ENCODE measurements at regions not wholly inside any gene's neighbourhood (a gene's known extent, or its start where the extent isn't known, plus 50 kb on each side); places are given as distances from the start of the nearest gene placed in this dataset.

- no peaks in the 10 kb centered on the region for H3K27me3 ChIP-seq (ENCODE audit: control insufficient read depth in 2 of 2, insufficient read depth in 2 of 2, low read length in 2 of 2)
- H3K36me3 ChIP-seq (ENCODE audit: control insufficient read depth in 2 of 2, insufficient read depth in 2 of 2, low read length in 2 of 2), result no peaks in the 10 kb centered on the region
- H3K27ac ChIP-seq (ENCODE audit: low read depth in 2 of 2, low read length in 2 of 2), result no peak overlapping the region
- H3K4me1 ChIP-seq (ENCODE audit: control insufficient read depth in 2 of 2, insufficient read depth in 2 of 2, low read length in 2 of 2), result no peaks in the 10 kb centered on the region
- H3K4me3 ChIP-seq (ENCODE audit: low read length in 2 of 2), result no peak overlapping the region
- no peaks in the 10 kb centered on the region for H3K9me3 ChIP-seq (ENCODE audit: control insufficient read depth in 2 of 2, low read length in 2 of 2)
- no peak overlapping the region for H3K9ac ChIP-seq (ENCODE audit: low read depth in 1 of 2, low read length in 2 of 2)
These were observed 163.3 kb upstream of the SERPINE2 start for GRCh38 chr2:224202281-224202865.

DNA sequence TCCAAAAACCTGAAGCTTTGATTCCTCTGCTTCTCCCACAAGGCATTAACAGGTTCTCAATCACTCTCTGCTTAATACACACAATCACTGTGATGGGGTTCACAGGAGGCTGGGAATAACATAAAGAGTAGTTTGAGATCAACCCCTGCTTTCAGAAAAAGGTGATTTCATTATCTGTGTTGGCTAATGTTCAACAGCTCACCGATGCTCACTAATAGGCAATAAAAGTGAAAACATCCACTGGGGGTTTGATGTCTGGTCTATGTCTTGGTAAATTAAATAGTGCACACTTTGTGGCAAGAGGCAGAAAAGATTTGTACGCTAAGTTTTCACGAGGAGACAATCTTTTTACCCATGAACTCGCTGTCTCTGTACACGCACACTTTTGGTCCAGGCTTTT, 159.3 kb upstream of the SERPINE2 start:
- peaks cover 0 to 3% of the 10 kb centered on the region in 2 donors for H3K9me3 ChIP-seq (ENCODE audit: control insufficient read depth in 2 of 2, low read length in 2 of 2)
- no peak overlapping the region for H3K9ac ChIP-seq (ENCODE audit: low read depth in 1 of 2, low read length in 2 of 2)
- H3K27ac ChIP-seq (ENCODE audit: low read depth in 2 of 2, low read length in 2 of 2), result no peak overlapping the region
- no peaks in the 10 kb centered on the region for H3K36me3 ChIP-seq (ENCODE audit: control insufficient read depth in 2 of 2, insufficient read depth in 2 of 2, low read length in 2 of 2)
- no peak overlapping the region for H3K4me3 ChIP-seq (ENCODE audit: low read length in 2 of 2)
- no peaks in the 10 kb centered on the region for H3K27me3 ChIP-seq (ENCODE audit: control insufficient read depth in 2 of 2, insufficient read depth in 2 of 2, low read length in 2 of 2)
- H3K4me1 ChIP-seq (ENCODE audit: control insufficient read depth in 2 of 2, insufficient read depth in 2 of 2, low read length in 2 of 2), result no peaks in the 10 kb centered on the region

GRCh38 chr2:224196810-224197209, 157.7 kb upstream of the SERPINE2 start:
- Histone ChIP-seq H3K4me3 (ENCODE audit: low read length in 2 of 2) (no peak overlapping the region), H3K9ac (ENCODE audit: low read depth in 1 of 2, low read length in 2 of 2) (no peak overlapping the region), H3K27ac (ENCODE audit: low read depth in 2 of 2, low read length in 2 of 2) (no peak overlapping the region), H3K9me3 (ENCODE audit: control insufficient read depth in 2 of 2, low read length in 2 of 2) (peaks cover 0 to 3% of the 10 kb centered on the region in 2 donors), H3K4me1 (ENCODE audit: control insufficient read depth in 2 of 2, insufficient read depth in 2 of 2, low read length in 2 of 2) (no peaks in the 10 kb centered on the region), H3K36me3 (ENCODE audit: control insufficient read depth in 2 of 2, insufficient read depth in 2 of 2, low read length in 2 of 2) (no peaks in the 10 kb centered on the region), H3K27me3 (ENCODE audit: control insufficient read depth in 2 of 2, insufficient read depth in 2 of 2, low read length in 2 of 2) (no peaks in the 10 kb centered on the region)

- H3K36me3 ChIP-seq (ENCODE audit: control insufficient read depth in 2 of 2, insufficient read depth in 2 of 2, low read length in 2 of 2), result no peaks in the 10 kb centered on the region
- H3K9me3 ChIP-seq (ENCODE audit: control insufficient read depth in 2 of 2, low read length in 2 of 2), result peaks cover 0 to 3% of the 10 kb centered on the region in 2 donors
- no peak overlapping the region for H3K27ac ChIP-seq (ENCODE audit: low read depth in 2 of 2, low read length in 2 of 2)
- no peak overlapping the region for H3K9ac ChIP-seq (ENCODE audit: low read depth in 1 of 2, low read length in 2 of 2)
- peaks cover 0 to 2% of the 10 kb centered on the region in 2 donors for H3K4me1 ChIP-seq (ENCODE audit: control insufficient read depth in 2 of 2, insufficient read depth in 2 of 2, low read length in 2 of 2)
- H3K27me3 ChIP-seq (ENCODE audit: control insufficient read depth in 2 of 2, insufficient read depth in 2 of 2, low read length in 2 of 2), result no peaks in the 10 kb centered on the region
- no peak overlapping the region for H3K4me3 ChIP-seq (ENCODE audit: low read length in 2 of 2)
These were observed 157.0 kb upstream of the SERPINE2 start for GRCh38 chr2:224195925-224196571.

- Histone ChIP-seq H3K4me1 (ENCODE audit: control insufficient read depth in 2 of 2, insufficient read depth in 2 of 2, low read length in 2 of 2) (peaks cover 0 to 2% of the 10 kb centered on the region in 2 donors), H3K9ac (ENCODE audit: low read depth in 1 of 2, low read length in 2 of 2) (no peak overlapping the region), H3K36me3 (ENCODE audit: control insufficient read depth in 2 of 2, insufficient read depth in 2 of 2, low read length in 2 of 2) (no peaks in the 10 kb centered on the region), H3K27me3 (ENCODE audit: control insufficient read depth in 2 of 2, insufficient read depth in 2 of 2, low read length in 2 of 2) (no peaks in the 10 kb centered on the region), H3K4me3 (ENCODE audit: low read length in 2 of 2) (no peak overlapping the region), H3K27ac (ENCODE audit: low read depth in 2 of 2, low read length in 2 of 2) (no peak overlapping the region), H3K9me3 (ENCODE audit: control insufficient read depth in 2 of 2, low read length in 2 of 2) (peaks cover 0 to 3% of the 10 kb centered on the region in 2 donors)
These were observed 155.1 kb upstream of the SERPINE2 start for GRCh38 chr2:224194161-224194560.

DNA sequence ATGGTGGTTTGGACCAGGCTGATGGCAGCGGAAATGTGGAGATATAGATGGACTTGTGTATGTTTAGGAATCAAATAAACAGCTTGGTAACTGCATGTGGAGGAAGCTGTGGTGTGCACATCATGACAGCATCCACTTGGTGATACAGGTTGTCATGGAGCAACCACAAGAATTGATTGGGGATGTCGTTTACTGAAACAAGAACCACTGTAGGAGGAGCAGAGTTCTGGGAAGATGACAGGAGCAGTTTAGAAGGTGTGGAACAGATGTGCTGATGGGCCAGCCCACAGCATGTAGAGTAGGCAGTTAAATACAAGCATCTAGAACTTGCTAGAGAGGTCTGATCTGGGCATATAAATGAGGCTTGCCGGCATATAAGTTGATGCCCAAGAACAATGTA, 152.4 kb upstream of the SERPINE2 start:
- Histone ChIP-seq H3K9me3 (ENCODE audit: control insufficient read depth in 2 of 2, low read length in 2 of 2) (peaks cover 0 to 3% of the 10 kb centered on the region in 2 donors), H3K9ac (ENCODE audit: low read depth in 1 of 2, low read length in 2 of 2) (no peak overlapping the region), H3K36me3 (ENCODE audit: control insufficient read depth in 2 of 2, insufficient read depth in 2 of 2, low read length in 2 of 2) (no peaks in the 10 kb centered on the region), H3K27me3 (ENCODE audit: control insufficient read depth in 2 of 2, insufficient read depth in 2 of 2, low read length in 2 of 2) (no peaks in the 10 kb centered on the region), H3K4me3 (ENCODE audit: low read length in 2 of 2) (no peak overlapping the region), H3K27ac (ENCODE audit: low read depth in 2 of 2, low read length in 2 of 2) (no peak overlapping the region), H3K4me1 (ENCODE audit: control insufficient read depth in 2 of 2, insufficient read depth in 2 of 2, low read length in 2 of 2) (peaks cover 0 to 2% of the 10 kb centered on the region in 2 donors)

DNA sequence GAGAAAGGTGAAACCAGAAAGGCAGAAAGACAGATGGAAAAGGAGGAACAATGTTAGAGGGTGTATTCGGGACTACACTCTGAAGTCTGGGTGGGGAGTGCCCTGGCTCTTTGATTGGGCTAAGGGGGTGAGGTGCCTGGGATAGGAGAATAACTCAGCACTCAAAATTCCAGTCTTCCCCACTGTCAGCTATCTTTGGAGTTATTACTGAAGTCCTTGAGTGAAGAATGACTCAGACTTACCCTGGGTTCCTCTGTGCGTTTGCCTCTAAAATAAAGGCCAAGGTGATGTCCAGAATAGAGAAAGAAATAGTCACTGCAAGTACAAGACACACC, 151.8 kb upstream of the SERPINE2 start:
- no peak overlapping the region for H3K9ac ChIP-seq (ENCODE audit: low read depth in 1 of 2, low read length in 2 of 2)
- no peak overlapping the region for H3K27ac ChIP-seq (ENCODE audit: low read depth in 2 of 2, low read length in 2 of 2)
- H3K4me3 ChIP-seq (ENCODE audit: low read length in 2 of 2), result no peak overlapping the region
- H3K27me3 ChIP-seq (ENCODE audit: control insufficient read depth in 2 of 2, insufficient read depth in 2 of 2, low read length in 2 of 2), result no peaks in the 10 kb centered on the region
- peaks cover 0 to 3% of the 10 kb centered on the region in 2 donors for H3K9me3 ChIP-seq (ENCODE audit: control insufficient read depth in 2 of 2, low read length in 2 of 2)
- H3K4me1 ChIP-seq (ENCODE audit: control insufficient read depth in 2 of 2, insufficient read depth in 2 of 2, low read length in 2 of 2), result peaks cover 0 to 2% of the 10 kb centered on the region in 2 donors
- H3K36me3 ChIP-seq (ENCODE audit: control insufficient read depth in 2 of 2, insufficient read depth in 2 of 2, low read length in 2 of 2), result no peaks in the 10 kb centered on the region

DNA sequence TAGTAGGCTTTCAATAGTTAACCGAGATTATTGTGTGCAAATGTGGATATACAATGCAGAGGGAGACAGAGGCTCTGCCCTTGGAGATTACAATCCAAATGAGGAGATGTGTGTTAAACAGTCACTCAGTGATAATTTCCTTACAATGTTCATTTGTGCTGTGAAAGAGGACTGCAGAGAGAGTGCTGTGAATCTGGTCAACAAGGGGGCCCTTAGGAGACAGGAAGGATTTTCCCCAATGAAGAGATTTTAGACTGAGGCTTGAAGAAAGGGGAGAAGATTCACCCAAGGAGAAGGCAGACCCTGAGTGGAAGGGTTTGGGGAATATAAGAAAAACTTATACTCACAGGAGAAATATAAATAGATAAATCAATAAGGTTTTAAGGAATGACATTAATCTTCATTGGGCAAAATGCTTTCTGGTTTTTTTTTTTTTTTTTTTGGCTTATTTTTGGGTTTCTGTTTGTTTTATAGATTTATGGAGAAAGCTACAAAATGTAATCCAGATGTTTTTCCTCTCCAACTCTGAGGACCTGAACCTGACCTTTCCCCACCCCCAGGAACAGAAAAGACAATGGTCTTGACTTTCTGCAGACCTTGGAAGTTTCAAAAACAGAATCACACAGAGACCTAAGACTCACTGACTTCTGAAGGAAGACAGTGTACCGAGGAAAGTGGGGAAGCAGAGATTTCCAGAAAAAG, 151.3 kb upstream of the SERPINE2 start:
- H3K27me3 ChIP-seq (ENCODE audit: control insufficient read depth in 2 of 2, insufficient read depth in 2 of 2, low read length in 2 of 2), result no peaks in the 10 kb centered on the region

DNA sequence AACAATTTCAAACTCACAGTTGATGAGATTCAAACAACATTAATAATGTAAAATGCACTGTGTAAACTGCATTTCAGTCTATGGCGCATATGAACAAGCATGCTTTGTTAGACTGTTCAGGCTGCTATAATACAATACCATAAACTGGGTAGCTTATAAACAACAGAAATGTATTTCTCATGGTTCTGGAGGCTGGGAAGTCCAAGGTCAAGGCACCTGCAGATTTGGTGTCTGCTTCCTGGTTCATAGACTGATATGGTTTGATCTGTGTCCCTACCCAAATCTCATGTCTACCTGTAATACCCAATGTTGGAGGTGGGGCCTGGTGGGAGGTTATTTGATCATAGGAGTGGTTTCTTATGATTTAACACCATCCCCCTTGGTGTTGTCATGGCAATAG, 148.1 kb upstream of the SERPINE2 start:
- H3K27ac ChIP-seq (ENCODE audit: low read depth in 2 of 2, low read length in 2 of 2), result no peak overlapping the region
- no peaks in the 10 kb centered on the region for H3K27me3 ChIP-seq (ENCODE audit: control insufficient read depth in 2 of 2, insufficient read depth in 2 of 2, low read length in 2 of 2)
- H3K9me3 ChIP-seq (ENCODE audit: control insufficient read depth in 2 of 2, low read length in 2 of 2), result no peaks in the 10 kb centered on the region
- no peak overlapping the region for H3K9ac ChIP-seq (ENCODE audit: low read depth in 1 of 2, low read length in 2 of 2)
- peaks cover 0 to 2% of the 10 kb centered on the region in 2 donors for H3K4me1 ChIP-seq (ENCODE audit: control insufficient read depth in 2 of 2, insufficient read depth in 2 of 2, low read length in 2 of 2)
- no peaks in the 10 kb centered on the region for H3K36me3 ChIP-seq (ENCODE audit: control insufficient read depth in 2 of 2, insufficient read depth in 2 of 2, low read length in 2 of 2)
- no peak overlapping the region for H3K4me3 ChIP-seq (ENCODE audit: low read length in 2 of 2)

More for the DNA sequence above, 151.3 kb upstream of the SERPINE2 start:
- Histone ChIP-seq H3K4me3 (ENCODE audit: low read length in 2 of 2) (no peak overlapping the region), H3K27ac (ENCODE audit: low read depth in 2 of 2, low read length in 2 of 2) (no peak overlapping the region), H3K36me3 (ENCODE audit: control insufficient read depth in 2 of 2, insufficient read depth in 2 of 2, low read length in 2 of 2) (no peaks in the 10 kb centered on the region), H3K9ac (ENCODE audit: low read depth in 1 of 2, low read length in 2 of 2) (no peak overlapping the region), H3K4me1 (ENCODE audit: control insufficient read depth in 2 of 2, insufficient read depth in 2 of 2, low read length in 2 of 2) (peaks cover 0 to 2% of the 10 kb centered on the region in 2 donors), H3K9me3 (ENCODE audit: control insufficient read depth in 2 of 2, low read length in 2 of 2) (peaks cover 0 to 3% of the 10 kb centered on the region in 2 donors)

- no peak overlapping the region for H3K27ac ChIP-seq (ENCODE audit: low read depth in 2 of 2, low read length in 2 of 2)
- no peaks in the 10 kb centered on the region for H3K9me3 ChIP-seq (ENCODE audit: control insufficient read depth in 2 of 2, low read length in 2 of 2)
- no peaks in the 10 kb centered on the region for H3K27me3 ChIP-seq (ENCODE audit: control insufficient read depth in 2 of 2, insufficient read depth in 2 of 2, low read length in 2 of 2)
- H3K4me3 ChIP-seq (ENCODE audit: low read length in 2 of 2), result no peak overlapping the region
- H3K4me1 ChIP-seq (ENCODE audit: control insufficient read depth in 2 of 2, insufficient read depth in 2 of 2, low read length in 2 of 2), result no peaks in the 10 kb centered on the region
- no peak overlapping the region for H3K9ac ChIP-seq (ENCODE audit: low read depth in 1 of 2, low read length in 2 of 2)
- H3K36me3 ChIP-seq (ENCODE audit: control insufficient read depth in 2 of 2, insufficient read depth in 2 of 2, low read length in 2 of 2), result no peaks in the 10 kb centered on the region
These were observed 146.0 kb upstream of the SERPINE2 start for GRCh38 chr2:224185023-224185601.
